NT2/D1 (cell line): ENCODE measurements at regions not wholly inside any gene's neighbourhood (a gene's known extent, or its start where the extent isn't known, plus 50 kb on each side); places are given as distances from the start of the nearest gene placed in this dataset.

Experiments
- SUZ12 ChIP-seq: IDR thresholded peaks from 2 replicates; pipeline ENCODE4 v1.6.1; 2011; ENCODE audit not compliant: insufficient read length, insufficient read depth; ENCODE audit errors: extremely low read depth
- YY1 ChIP-seq: IDR thresholded peaks from 2 replicates; pipeline ENCODE4 v1.6.1; 2011; ENCODE audit not compliant: insufficient read length, insufficient read depth
- ZNF274 ChIP-seq: IDR thresholded peaks from 2 replicates; pipeline ENCODE4 v1.6.1; 2011; ENCODE audit warnings: mild to moderate bottlenecking, low read depth, low read length

- TF ChIP-seq YY1 (no peak), ZNF274 (no peak), SUZ12 (no peak)
Measured at GRCh38 chr19:29338480-29338879, 125.5 kb upstream of the UQCRFS1 start.
